T-cell (primary cell): ENCODE measurements at regions not wholly inside any gene's neighbourhood (a gene's known extent, or its start where the extent isn't known, plus 50 kb on each side); places are given as distances from the start of the nearest gene placed in this dataset.
"Not testable (repeated sequence)": the region's sequence is repeated elsewhere in the genome, so short reads cannot be mapped to it uniquely, and the experiment has no call there.

Experiments
- ATAC-seq, 4 experiments: fragments of 200-7000 bp in 3 of 4; fragments of 150-1000 bp in 1 of 4; cut with Tn5 transposase; replicated peaks in 1 of 4; 1 replicate in 3 of 4; 2 replicates in 1 of 4; pipeline ENCODE4 v1.10.0; 2021; ENCODE audit warnings: moderate library complexity in 3 of 4, mild to moderate bottlenecking in 2 of 4, moderate number of reproducible peaks in 1 of 4
- CTCF ChIA-PET, 2 donors: fragments of 300-600 bp; sonication (Branson Sonifier 250); formaldehyde crosslinking; loops; one replicate each; lab custom pipeline; 2022; ENCODE audit warnings: antibody characterized with exemption in 2 of 2; lab: Charles Lee
- POLR2A ChIA-PET, 2 donors: fragments of 300-600 bp; sonication (Branson Sonifier 250); formaldehyde crosslinking; loops; one replicate each; lab custom pipeline; 2022; ENCODE audit warnings: antibody characterized with exemption in 2 of 2; lab: Charles Lee
- DNase-seq, 35 experiments: peaks; one replicate each; pipeline versions ENCODE4 v3.0.0 to v3.0.0-alpha.2; 2013 to 2023
- H3K27ac ChIP-seq: one replicate; pipeline ENCODE4 v1.5.1; 2013; ENCODE audit warnings: low read length
- H3K27me3 ChIP-seq, 2 experiments: replicated peaks in 1 of 2; 1 replicate in 1 of 2; 2 replicates in 1 of 2; pipeline versions ENCODE4 v1.6.1 to v1.7.0; 2013; ENCODE audit warnings: low read length in 1 of 2, mixed read lengths in 1 of 2; ENCODE audit not compliant: control insufficient read depth in 2 of 2, insufficient read depth in 2 of 2; ENCODE audit errors: extremely low read depth in 1 of 2
- H3K36me3 ChIP-seq, 2 donors: 1 replicate in 1 of 2; 2 replicates in 1 of 2; pipeline versions ENCODE4 v1.6.1 to v1.7.0; 2013; ENCODE audit warnings: low read length in 1 of 2; ENCODE audit not compliant: control insufficient read depth in 2 of 2, insufficient read depth in 1 of 2; ENCODE audit errors: extremely low read depth in 1 of 2
- H3K4me1 ChIP-seq, 2 experiments: 1 replicate in 1 of 2; 2 replicates in 1 of 2; pipeline versions ENCODE4 v1.6.1 to v1.7.0; 2013; ENCODE audit warnings: low read length in 2 of 2, mixed read lengths in 1 of 2; ENCODE audit not compliant: insufficient read depth in 2 of 2, control insufficient read depth in 1 of 2; ENCODE audit errors: extremely low read depth in 1 of 2
- H3K4me3 ChIP-seq, 2 donors: 1 replicate in 1 of 2; 2 replicates in 1 of 2; pipeline versions ENCODE4 v1.5.1 to v1.7.0; 2013; ENCODE audit warnings: mild to moderate bottlenecking in 2 of 2, low read length in 1 of 2, moderate library complexity in 1 of 2; ENCODE audit not compliant: control insufficient read depth in 1 of 2; ENCODE audit errors: extremely low read depth in 1 of 2
- H3K9me3 ChIP-seq: 2 replicates; pipeline ENCODE4 v1.7.0; 2013
- H3K27ac Mint-ChIP-seq, 2 donors: one replicate each; pipeline ENCODE4 v1.8.0; 2020 to 2021; ENCODE audit warnings: mild to moderate bottlenecking in 2 of 2, mixed read lengths in 2 of 2
- H3K27me3 Mint-ChIP-seq, 2 donors: one replicate each; pipeline ENCODE4 v1.8.0; 2021 to 2022; ENCODE audit warnings: mixed read lengths in 2 of 2
- H3K36me3 Mint-ChIP-seq: one replicate; pipeline ENCODE4 v1.8.0; 2021; ENCODE audit warnings: mixed read lengths
- H3K4me1 Mint-ChIP-seq, 3 donors: one replicate each; pipeline ENCODE4 v1.8.0; 2020 to 2022; ENCODE audit warnings: mixed read lengths in 3 of 3, mild to moderate bottlenecking in 1 of 3
- H3K4me3 Mint-ChIP-seq, 3 donors: one replicate each; pipeline ENCODE4 v1.8.0; 2020 to 2022; ENCODE audit warnings: mild to moderate bottlenecking in 3 of 3, mixed read lengths in 3 of 3, moderate library complexity in 3 of 3
- H3K9me3 Mint-ChIP-seq, 3 donors: one replicate each; pipeline ENCODE4 v1.8.0; 2020 to 2022; ENCODE audit warnings: mixed read lengths in 3 of 3
- WGBS: methylation state at CpG from one replicate; pipeline ENCODE4 v1.1.5; 2013; ENCODE audit warnings: missing lambda C conversion rate; ENCODE audit not compliant: insufficient coverage; 5-methylcytosine and 5-hydroxymethylcytosine counted together

- H3K36me3 ChIP-seq, result no peaks in the 10 kb centered on the region
- CTCF ChIA-PET, result no interaction called here
- H3K36me3 Mint-ChIP-seq, result no peaks in the 10 kb centered on the region
- H3K4me3 ChIP-seq, result no peak overlapping the region
- no peaks in the 10 kb centered on the region for H3K4me1 ChIP-seq
- POLR2A ChIA-PET, result no interaction called here
- no peaks in the 10 kb centered on the region for H3K4me1 Mint-ChIP-seq
- DNase-seq (no peak), ATAC-seq (no peak)
- no peaks in the 10 kb centered on the region for H3K9me3 Mint-ChIP-seq
- no peak overlapping the region for H3K27ac ChIP-seq
- no peaks in the 10 kb centered on the region for H3K9me3 ChIP-seq
- H3K27me3 Mint-ChIP-seq, result peaks cover 14 to 27% of the 10 kb centered on the region in 2 donors
- no peaks in the 10 kb centered on the region for H3K27me3 ChIP-seq
- peak overlapping the region in 1 of 2 donors; percentile 10 for H3K27ac Mint-ChIP-seq
- no peak overlapping the region for H3K4me3 Mint-ChIP-seq
These were observed 232.5 kb downstream of the PARP8 start for GRCh38 chr5:50898966-50899365.

GRCh38 chr5:50900952-50901510, 234.6 kb downstream of the PARP8 start:
- Histone ChIP-seq H3K27me3 (no peaks in the 10 kb centered on the region), H3K9me3 (no peaks in the 10 kb centered on the region), H3K4me1 (no peaks in the 10 kb centered on the region), H3K4me3 (no peak overlapping the region), H3K36me3 (no peaks in the 10 kb centered on the region), H3K27ac (no peak overlapping the region)
- Mint-ChIP-seq H3K27me3 (peaks cover 14 to 27% of the 10 kb centered on the region in 2 donors), H3K9me3 (no peaks in the 10 kb centered on the region), H3K27ac (no peak overlapping the region), H3K4me1 (no peaks in the 10 kb centered on the region), H3K4me3 (no peak overlapping the region), H3K36me3 (no peaks in the 10 kb centered on the region)
- ATAC-seq, result no peak
- ChIA-PET POLR2A (no interaction called here), CTCF (no interaction called here)
- 50% methylated on average over 1 of the region's 3 CpGs for WGBS
- no peak for DNase-seq

- no peaks in the 10 kb centered on the region for H3K36me3 ChIP-seq
- no peak overlapping the region for H3K4me3 Mint-ChIP-seq
- CTCF ChIA-PET, result no interaction called here
These were observed 237.2 kb downstream of the PARP8 start for GRCh38 chr5:50903651-50904050.

GRCh38 chr5:50905996-50906570, 239.6 kb downstream of the PARP8 start:
- peaks cover 0 to 2% of the 10 kb centered on the region in 2 experiments for H3K27me3 ChIP-seq
- CTCF ChIA-PET, result no interaction called here
- POLR2A ChIA-PET, result no interaction called here
- no peak overlapping the region for H3K27ac Mint-ChIP-seq
- ATAC-seq, result no peak
- H3K9me3 ChIP-seq, result no peaks in the 10 kb centered on the region
- no peaks in the 10 kb centered on the region for H3K9me3 Mint-ChIP-seq
- no peaks in the 10 kb centered on the region for H3K36me3 ChIP-seq
- DNase-seq, result no peak
- H3K4me1 Mint-ChIP-seq, result no peaks in the 10 kb centered on the region
- H3K27ac ChIP-seq, result no peak overlapping the region
- peaks cover 14 to 15% of the 10 kb centered on the region in 2 donors for H3K27me3 Mint-ChIP-seq
- 75% methylated on average over 1 of the region's 2 CpGs for WGBS
- no peaks in the 10 kb centered on the region for H3K36me3 Mint-ChIP-seq
- H3K4me3 Mint-ChIP-seq, result no peak overlapping the region
- H3K4me3 ChIP-seq, result no peak overlapping the region
- no peaks in the 10 kb centered on the region for H3K4me1 ChIP-seq

More at GRCh38 chr5:50903651-50904050, 237.2 kb downstream of the PARP8 start:
- 63% methylated on average over 1 of the region's 2 CpGs for WGBS
- POLR2A ChIA-PET, result no interaction called here
- Mint-ChIP-seq H3K4me1 (no peaks in the 10 kb centered on the region), H3K9me3 (no peaks in the 10 kb centered on the region), H3K27ac (no peak overlapping the region), H3K36me3 (no peaks in the 10 kb centered on the region), H3K27me3 (peaks cover 14 to 23% of the 10 kb centered on the region in 2 donors)
- Histone ChIP-seq H3K4me3 (no peak overlapping the region), H3K27ac (no peak overlapping the region), H3K9me3 (no peaks in the 10 kb centered on the region), H3K27me3 (peaks cover 0 to 2% of the 10 kb centered on the region in 2 experiments), H3K4me1 (no peaks in the 10 kb centered on the region)
- DNase-seq, result no peak
- no peak for ATAC-seq

DNA sequence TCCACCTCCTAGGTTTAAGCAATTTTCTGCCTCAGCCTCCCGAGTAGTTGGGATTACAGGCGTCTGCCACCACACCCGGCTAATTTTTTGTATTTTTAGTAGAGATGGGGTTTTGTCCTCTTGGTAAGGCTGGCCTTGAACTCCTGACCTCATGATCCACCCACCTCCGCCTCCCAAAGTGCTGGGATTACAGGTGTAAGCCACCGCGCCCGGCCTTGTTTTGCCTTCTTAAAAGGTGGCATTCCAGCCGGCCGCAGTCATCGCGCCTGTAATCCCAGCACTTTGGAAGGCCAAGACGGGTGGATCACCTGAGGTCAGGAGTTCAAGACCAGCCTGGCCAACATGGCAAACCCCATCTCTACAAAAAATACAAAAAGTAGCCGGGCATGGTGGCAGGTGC, 253.7 kb downstream of the PARP8 start:
- H3K36me3 Mint-ChIP-seq, H3K4me1 Mint-ChIP-seq, CTCF ChIA-PET, H3K36me3 ChIP-seq, POLR2A ChIA-PET, H3K27ac ChIP-seq, H3K4me3 Mint-ChIP-seq, H3K4me1 ChIP-seq, H3K27me3 Mint-ChIP-seq, H3K4me3 ChIP-seq, ATAC-seq, H3K9me3 ChIP-seq, DNase-seq, H3K9me3 Mint-ChIP-seq, H3K27ac Mint-ChIP-seq: not testable (repeated sequence)
- peaks cover 0 to 13% of the 10 kb centered on the region in 2 experiments for H3K27me3 ChIP-seq
- 100% methylated on average over 9 of the region's 13 CpGs for WGBS

- ChIA-PET CTCF (no interaction called here), POLR2A (no interaction called here)
- Mint-ChIP-seq H3K9me3 (no peaks in the 10 kb centered on the region), H3K36me3 (no peaks in the 10 kb centered on the region), H3K27me3 (peaks cover 0 to 7% of the 10 kb centered on the region in 2 donors), H3K4me3 (no peak overlapping the region), H3K27ac (no peak overlapping the region), H3K4me1 (no peaks in the 10 kb centered on the region)
- Histone ChIP-seq H3K27ac (no peak overlapping the region), H3K4me3 (no peak overlapping the region), H3K27me3 (peaks cover 0 to 13% of the 10 kb centered on the region in 2 experiments), H3K4me1 (no peaks in the 10 kb centered on the region), H3K36me3 (no peaks in the 10 kb centered on the region), H3K9me3 (no peaks in the 10 kb centered on the region)
- WGBS, result 92% methylated on average over 7 of the region's 20 CpGs
- ATAC-seq (no peak), DNase-seq (no peak)
These were observed 255.1 kb downstream of the PARP8 start for GRCh38 chr5:50921366-50922133.
